Neural progenitor cell (in vitro differentiated cells): ENCODE measurements at regions not wholly inside any gene's neighbourhood (a gene's known extent, or its start where the extent isn't known, plus 50 kb on each side); places are given as distances from the start of the nearest gene placed in this dataset.

ENCODE experiments used
- DNase-seq: peaks from one replicate; pipeline ENCODE4 v3.0.0-alpha.2; 2016; ENCODE audit warnings: low spot score
- H2AFZ ChIP-seq: fragments of 200-600 bp; sonication (generic); replicated peaks from 2 replicates; pipeline ENCODE4 v1.6.1; 2016; ENCODE audit warnings: antibody characterized with exemption
- H3F3A ChIP-seq: fragments of 200-600 bp; sonication (generic); 2 replicates; pipeline ENCODE4 v1.6.1; 2016; ENCODE audit warnings: antibody characterized with exemption, low read depth
- H3K27ac ChIP-seq: fragments of 200-600 bp; sonication (generic); 2 replicates; pipeline ENCODE4 v1.5.1; 2016; ENCODE audit warnings: mild to moderate bottlenecking
- H3K27me3 ChIP-seq: fragments of 200-600 bp; sonication (generic); 2 replicates; pipeline ENCODE4 v1.6.1; 2016; ENCODE audit warnings: mild to moderate bottlenecking, moderate library complexity
- H3K36me3 ChIP-seq: fragments of 200-600 bp; sonication (generic); 2 replicates; pipeline ENCODE4 v1.5.1; 2016
- H3K4me1 ChIP-seq: fragments of 200-600 bp; sonication (generic); 2 replicates; pipeline ENCODE4 v1.6.1; 2016; ENCODE audit warnings: mixed run types
- H3K4me2 ChIP-seq: fragments of 200-600 bp; sonication (generic); 2 replicates; pipeline ENCODE4 v1.6.1; 2016
- H3K4me3 ChIP-seq: fragments of 200-600 bp; sonication (generic); 2 replicates; pipeline ENCODE4 v1.5.1; 2016
- H3K79me2 ChIP-seq: fragments of 200-600 bp; sonication (generic); 2 replicates; pipeline ENCODE4 v1.6.1; 2016; ENCODE audit warnings: low read depth
- H3K9ac ChIP-seq: fragments of 200-600 bp; sonication (generic); 2 replicates; pipeline ENCODE4 v1.6.1; 2016
- H3K9me3 ChIP-seq: fragments of 200-600 bp; sonication (generic); 2 replicates; pipeline ENCODE4 v1.5.1; 2016; ENCODE audit warnings: low read depth
- H4K20me1 ChIP-seq: fragments of 200-600 bp; sonication (generic); 2 replicates; pipeline ENCODE4 v1.6.1; 2016; ENCODE audit warnings: low read depth
- H3K27ac Mint-ChIP-seq: 3 replicates; pipeline ENCODE4 v1.8.0; 2021; ENCODE audit warnings: mixed read lengths
- H3K27me3 Mint-ChIP-seq: 2 replicates; pipeline ENCODE4 v1.8.0; 2022; ENCODE audit warnings: low read depth, mild to moderate bottlenecking, inconsistent platforms, moderate library complexity, mixed read lengths; ENCODE audit not compliant: insufficient read depth
- H3K36me3 Mint-ChIP-seq: 3 replicates; pipeline ENCODE4 v1.8.0; 2021; ENCODE audit warnings: mixed read lengths
- H3K4me1 Mint-ChIP-seq: 3 replicates; pipeline ENCODE4 v1.8.0; 2021; ENCODE audit warnings: mixed read lengths
- H3K4me3 Mint-ChIP-seq: 3 replicates; pipeline ENCODE4 v1.8.0; 2021; ENCODE audit warnings: mild to moderate bottlenecking, moderate library complexity, mixed read lengths
- H3K9me3 Mint-ChIP-seq: 3 replicates; pipeline ENCODE4 v1.8.0; 2020; ENCODE audit warnings: mixed read lengths
- EZH2 ChIP-seq: fragments of 200-600 bp; sonication (generic); IDR thresholded peaks from 2 replicates; pipeline ENCODE4 v1.6.1; 2017; ENCODE audit warnings: antibody characterized with exemption, mild to moderate bottlenecking, moderate library complexity
- EZH2phosphoT487 ChIP-seq: fragments of 200-600 bp; sonication (generic); IDR thresholded peaks from 2 replicates; pipeline ENCODE4 v1.6.1; 2017; ENCODE audit warnings: antibody characterized with exemption
- TF ChIP-seq, protein P1 (sequence below): fragments of 200-600 bp; sonication (generic); IDR thresholded peaks from 2 replicates; pipeline ENCODE4 v1.5.1; 2017; ENCODE audit warnings: antibody characterized with exemption, mild to moderate bottlenecking

DNA sequence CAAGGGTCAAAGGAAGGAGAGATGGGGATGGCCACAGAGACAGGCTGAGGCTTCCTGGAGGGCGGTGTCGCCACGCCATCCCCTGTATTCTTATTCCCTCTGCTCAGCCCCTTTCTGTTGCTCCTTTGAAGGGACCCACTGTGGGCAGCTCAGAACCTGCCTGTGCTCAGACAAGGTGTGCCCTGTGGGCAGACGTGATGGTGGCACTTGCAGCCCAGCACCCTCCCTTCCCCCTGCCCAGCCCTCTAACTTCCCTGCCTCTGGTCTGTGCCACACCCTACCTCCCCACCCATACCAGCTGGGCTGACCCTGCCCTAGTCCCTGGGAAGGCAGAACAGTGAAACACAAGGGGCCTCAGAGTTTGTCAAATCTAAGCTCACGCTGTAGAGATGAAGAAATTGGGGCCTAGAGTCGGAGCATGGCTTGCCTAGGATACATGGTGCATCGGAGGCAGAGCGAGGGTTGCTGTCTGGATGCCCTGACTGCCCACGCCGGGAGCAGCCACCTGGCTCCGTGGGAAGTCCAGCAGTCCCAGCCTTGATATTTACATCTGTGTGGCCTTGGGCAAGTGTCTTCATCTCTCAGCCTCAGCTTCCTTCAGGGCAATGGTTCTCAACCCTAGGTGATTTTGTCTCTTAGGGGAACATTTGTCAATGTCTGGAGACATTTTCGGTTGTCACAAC, 68.6 kb upstream of the RUNX3 start:
- Histone ChIP-seq H3K36me3 (no peaks in the 10 kb centered on the region), H4K20me1 (no peaks in the 10 kb centered on the region), H3K9me3 (no peaks in the 10 kb centered on the region), H2AFZ (no peak overlapping the region), H3K4me2 (no peak overlapping the region), H3K4me3 (no peak overlapping the region), H3K9ac (no peak overlapping the region), H3K27me3 (no peaks in the 10 kb centered on the region), H3K4me1 (no peaks in the 10 kb centered on the region), H3F3A (no peaks in the 10 kb centered on the region), H3K79me2 (no peaks in the 10 kb centered on the region), H3K27ac (no peak overlapping the region)
- H3K27me3 Mint-ChIP-seq, result peaks cover 10% of the 10 kb centered on the region
- H3K36me3 Mint-ChIP-seq, result no peaks in the 10 kb centered on the region
- no peak overlapping the region for H3K27ac Mint-ChIP-seq
- no peak for TF ChIP-seq EZH2phosphoT487
- TF ChIP-seq, protein P1, sequence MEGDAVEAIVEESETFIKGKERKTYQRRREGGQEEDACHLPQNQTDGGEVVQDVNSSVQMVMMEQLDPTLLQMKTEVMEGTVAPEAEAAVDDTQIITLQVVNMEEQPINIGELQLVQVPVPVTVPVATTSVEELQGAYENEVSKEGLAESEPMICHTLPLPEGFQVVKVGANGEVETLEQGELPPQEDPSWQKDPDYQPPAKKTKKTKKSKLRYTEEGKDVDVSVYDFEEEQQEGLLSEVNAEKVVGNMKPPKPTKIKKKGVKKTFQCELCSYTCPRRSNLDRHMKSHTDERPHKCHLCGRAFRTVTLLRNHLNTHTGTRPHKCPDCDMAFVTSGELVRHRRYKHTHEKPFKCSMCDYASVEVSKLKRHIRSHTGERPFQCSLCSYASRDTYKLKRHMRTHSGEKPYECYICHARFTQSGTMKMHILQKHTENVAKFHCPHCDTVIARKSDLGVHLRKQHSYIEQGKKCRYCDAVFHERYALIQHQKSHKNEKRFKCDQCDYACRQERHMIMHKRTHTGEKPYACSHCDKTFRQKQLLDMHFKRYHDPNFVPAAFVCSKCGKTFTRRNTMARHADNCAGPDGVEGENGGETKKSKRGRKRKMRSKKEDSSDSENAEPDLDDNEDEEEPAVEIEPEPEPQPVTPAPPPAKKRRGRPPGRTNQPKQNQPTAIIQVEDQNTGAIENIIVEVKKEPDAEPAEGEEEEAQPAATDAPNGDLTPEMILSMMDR, result no peak
- no peak for TF ChIP-seq EZH2
- H3K4me3 Mint-ChIP-seq, result no peak overlapping the region
- H3K9me3 Mint-ChIP-seq, result peaks cover 6% of the 10 kb centered on the region
- DNase-seq, result no peak
- peaks cover 5% of the 10 kb centered on the region for H3K4me1 Mint-ChIP-seq

DNA sequence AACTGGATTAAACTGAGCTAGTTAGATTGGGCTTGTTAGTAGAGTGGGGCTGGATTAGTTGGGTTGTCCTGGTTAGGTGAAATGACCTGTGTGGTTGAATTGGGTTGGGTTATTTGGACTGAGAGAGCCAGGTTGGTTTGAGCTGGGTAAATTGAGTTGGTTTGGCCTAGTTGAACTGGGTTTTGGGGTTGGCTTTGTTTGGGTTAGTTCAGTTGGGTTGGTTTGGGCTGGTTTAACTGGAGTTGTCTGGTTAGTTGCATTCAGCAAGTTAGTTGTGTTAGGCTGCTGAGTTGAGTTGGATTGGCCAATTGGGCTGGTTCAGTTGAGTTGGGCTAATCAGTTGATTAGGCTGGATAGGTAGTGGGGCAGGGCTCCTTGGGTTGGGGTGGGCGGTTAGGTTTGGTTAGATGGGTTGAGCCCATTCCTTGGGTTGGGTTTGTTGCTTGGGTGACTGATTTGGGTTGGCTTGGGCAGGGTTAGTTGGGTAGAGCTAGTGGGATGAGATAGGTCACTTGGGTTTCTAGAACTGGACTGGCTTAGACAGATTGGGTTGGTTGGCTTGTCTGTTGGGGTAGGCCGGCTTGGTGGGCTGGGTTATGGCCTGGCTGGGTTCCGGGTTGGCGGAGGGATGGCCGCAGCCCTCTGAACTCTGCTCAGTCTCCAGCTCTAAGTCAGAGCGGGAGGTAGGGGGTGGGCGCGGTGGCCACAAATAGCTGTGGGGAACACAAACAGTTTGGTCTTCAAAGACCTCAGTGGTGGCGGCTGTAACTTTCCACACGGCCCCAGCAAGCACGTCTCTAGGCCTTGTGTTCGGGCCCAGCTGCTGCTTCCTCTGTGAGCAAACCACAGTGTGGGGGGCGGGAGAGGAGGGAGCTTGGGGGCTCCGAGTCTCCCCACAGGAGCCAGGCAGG, 67.2 kb upstream of the RUNX3 start:
- Mint-ChIP-seq H3K27ac (peak overlapping the region; percentile 17), H3K9me3 (peaks cover 6% of the 10 kb centered on the region), H3K27me3 (peaks cover 9% of the 10 kb centered on the region), H3K4me3 (no peak overlapping the region), H3K36me3 (no peaks in the 10 kb centered on the region), H3K4me1 (peaks cover 5% of the 10 kb centered on the region)
- Histone ChIP-seq H3K27ac (no peak overlapping the region), H3K4me2 (no peak overlapping the region), H3K9me3 (no peaks in the 10 kb centered on the region), H3F3A (no peaks in the 10 kb centered on the region), H3K79me2 (no peaks in the 10 kb centered on the region), H4K20me1 (no peaks in the 10 kb centered on the region), H2AFZ (no peak overlapping the region), H3K4me1 (no peaks in the 10 kb centered on the region), H3K9ac (no peak overlapping the region), H3K27me3 (no peaks in the 10 kb centered on the region), H3K4me3 (no peak overlapping the region), H3K36me3 (no peaks in the 10 kb centered on the region)
- TF ChIP-seq EZH2, result no peak
- TF ChIP-seq, protein P1, result no peak
- TF ChIP-seq EZH2phosphoT487, result no peak
- no peak for DNase-seq

DNA sequence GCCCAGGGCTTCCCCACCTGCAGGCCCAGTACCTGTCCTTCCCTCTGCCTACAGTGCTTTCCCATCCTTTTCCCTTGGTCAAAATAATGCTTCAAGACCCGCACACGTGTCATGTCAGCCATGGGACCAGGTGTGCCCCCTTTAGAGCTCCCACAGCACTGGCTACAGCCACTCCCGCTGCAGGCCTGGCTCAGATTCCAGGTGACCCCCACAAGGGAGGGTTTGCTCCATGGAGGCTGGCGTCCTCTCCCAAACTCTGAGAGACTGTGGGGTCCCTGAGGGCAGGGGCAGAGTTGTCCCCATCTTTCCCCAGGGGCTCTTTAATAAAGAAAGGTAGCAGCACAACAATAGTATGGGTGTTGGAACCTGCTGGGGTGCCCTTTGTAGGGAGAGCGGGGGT, 66.4 kb upstream of the RUNX3 start:
- H3K27me3 Mint-ChIP-seq, result peaks cover 7% of the 10 kb centered on the region
- no peak overlapping the region for H3K9ac ChIP-seq
- H3K4me1 Mint-ChIP-seq, result peaks cover 8% of the 10 kb centered on the region
- H4K20me1 ChIP-seq, result no peaks in the 10 kb centered on the region
- H2AFZ ChIP-seq, result no peak overlapping the region
- no peaks in the 10 kb centered on the region for H3K9me3 ChIP-seq
- H3K27ac ChIP-seq, result no peak overlapping the region
- H3K9me3 Mint-ChIP-seq, result peaks cover 6% of the 10 kb centered on the region
- H3K4me1 ChIP-seq, result no peaks in the 10 kb centered on the region
- H3K36me3 ChIP-seq, result no peaks in the 10 kb centered on the region
- no peak overlapping the region for H3K27ac Mint-ChIP-seq
- TF ChIP-seq EZH2phosphoT487 (no peak), EZH2 (no peak)
- TF ChIP-seq, protein P1, result no peak
- no peak for DNase-seq
- H3K79me2 ChIP-seq, result no peaks in the 10 kb centered on the region
- no peaks in the 10 kb centered on the region for H3F3A ChIP-seq
- no peak overlapping the region for H3K4me3 ChIP-seq
- H3K36me3 Mint-ChIP-seq, result no peaks in the 10 kb centered on the region
- H3K27me3 ChIP-seq, result no peaks in the 10 kb centered on the region
- no peak overlapping the region for H3K4me2 ChIP-seq
- H3K4me3 Mint-ChIP-seq, result no peak overlapping the region
